ENCODE measurements at regions not wholly inside any gene's neighbourhood (a gene's known extent, or its start where the extent isn't known, plus 50 kb on each side); places are given as distances from the start of the nearest gene placed in this dataset.
A peak's percentile ranks its signal among the peaks of the same experiment; 100 is the strongest.

GRCh38 chr14:101173698-101174521, 270.4 kb upstream of the RTL1 start:
- ATAC-seq = no peak
- Mint-ChIP-seq H3K36me3 (no peaks in the 10 kb centered on the region), H3K9me3 (peaks cover 0 to 5% of the 10 kb centered on the region in 2 donors), H3K27ac (no peak overlapping the region)
- peak in 1 of 2 donors; percentile 40 for DNase-seq (ENCODE audit: low spot score in 2 of 2)

GRCh38 chr14:101174522-101174838, 271.0 kb upstream of the RTL1 start:
- ATAC-seq (no peak), DNase-seq (ENCODE audit: low spot score in 2 of 2) (no peak)
- no peak overlapping the region for H3K27ac Mint-ChIP-seq
- H3K36me3 Mint-ChIP-seq = no peaks in the 10 kb centered on the region
- H3K9me3 Mint-ChIP-seq = peaks cover 0 to 5% of the 10 kb centered on the region in 2 donors

- ATAC-seq (no peak), DNase-seq (ENCODE audit: low spot score in 2 of 2) (no peak)
- Mint-ChIP-seq H3K27ac (no peak overlapping the region), H3K9me3 (peaks cover 0 to 5% of the 10 kb centered on the region in 2 donors), H3K36me3 (no peaks in the 10 kb centered on the region)
These were observed 271.6 kb upstream of the RTL1 start for GRCh38 chr14:101174980-101175606.

- ATAC-seq = no peak
- H3K36me3 Mint-ChIP-seq = no peaks in the 10 kb centered on the region
- H3K27ac Mint-ChIP-seq = no peak overlapping the region
- DNase-seq (ENCODE audit: low spot score in 2 of 2) = peak in 1 of 2 donors; percentile 39
- peaks cover 0 to 5% of the 10 kb centered on the region in 2 donors for H3K9me3 Mint-ChIP-seq
These were observed 272.4 kb upstream of the RTL1 start for GRCh38 chr14:101175731-101176534.

GRCh38 chr14:101176535-101177205, 273.1 kb upstream of the RTL1 start:
- DNase-seq (ENCODE audit: low spot score in 2 of 2) (peak in 1 of 2 donors; percentile 33), ATAC-seq (no peak)
- H3K27ac Mint-ChIP-seq = no peak overlapping the region
- no peaks in the 10 kb centered on the region for H3K9me3 Mint-ChIP-seq
- no peaks in the 10 kb centered on the region for H3K36me3 Mint-ChIP-seq

- DNase-seq (ENCODE audit: low spot score in 2 of 2) (no peak), ATAC-seq (no peak)
- Mint-ChIP-seq H3K27ac (no peak overlapping the region), H3K9me3 (no peaks in the 10 kb centered on the region), H3K36me3 (no peaks in the 10 kb centered on the region)
These were observed 273.9 kb upstream of the RTL1 start for GRCh38 chr14:101177301-101177971.

GRCh38 chr14:101178184-101179072, 274.9 kb upstream of the RTL1 start:
- Mint-ChIP-seq H3K9me3 (no peaks in the 10 kb centered on the region), H3K36me3 (no peaks in the 10 kb centered on the region), H3K27ac (no peak overlapping the region)
- no peak for ATAC-seq
- no peak for DNase-seq (ENCODE audit: low spot score in 2 of 2)

- Mint-ChIP-seq H3K9me3 (no peaks in the 10 kb centered on the region), H3K36me3 (no peaks in the 10 kb centered on the region), H3K27ac (no peak overlapping the region)
- DNase-seq (ENCODE audit: low spot score in 2 of 2) = peak in 1 of 2 donors; percentile 38
- no peak for ATAC-seq
These were observed 276.2 kb upstream of the RTL1 start for GRCh38 chr14:101179691-101180211.

GRCh38 chr14:101181446-101182313, 278.2 kb upstream of the RTL1 start:
- no peaks in the 10 kb centered on the region for H3K9me3 Mint-ChIP-seq
- ATAC-seq (no peak), DNase-seq (ENCODE audit: low spot score in 2 of 2) (no peak)
- H3K27ac Mint-ChIP-seq = no peak overlapping the region
- H3K36me3 Mint-ChIP-seq = no peaks in the 10 kb centered on the region

GRCh38 chr14:101182476-101182875, 279.0 kb upstream of the RTL1 start:
- no peak for ATAC-seq
- Mint-ChIP-seq H3K9me3 (no peaks in the 10 kb centered on the region), H3K36me3 (no peaks in the 10 kb centered on the region), H3K27ac (no peak overlapping the region)
- DNase-seq (ENCODE audit: low spot score in 2 of 2) = no peak

- DNase-seq (ENCODE audit: low spot score in 2 of 2) (peak in 1 of 2 donors; percentile 47), ATAC-seq (no peak)
- Mint-ChIP-seq H3K36me3 (no peaks in the 10 kb centered on the region), H3K27ac (no peak overlapping the region), H3K9me3 (no peaks in the 10 kb centered on the region)
These were observed 280.0 kb upstream of the RTL1 start for GRCh38 chr14:101183376-101184103.

- Mint-ChIP-seq H3K27ac (no peak overlapping the region), H3K9me3 (no peaks in the 10 kb centered on the region), H3K36me3 (no peaks in the 10 kb centered on the region)
- ATAC-seq (no peak), DNase-seq (ENCODE audit: low spot score in 2 of 2) (peak in 1 of 2 donors; percentile 34)
These were observed 280.6 kb upstream of the RTL1 start for GRCh38 chr14:101184104-101184455.

- no peaks in the 10 kb centered on the region for H3K36me3 Mint-ChIP-seq
- H3K9me3 Mint-ChIP-seq = no peaks in the 10 kb centered on the region
- no peak for ATAC-seq
- H3K27ac Mint-ChIP-seq = no peak overlapping the region
- DNase-seq (ENCODE audit: low spot score in 2 of 2) = no peak
These were observed 281.1 kb upstream of the RTL1 start for GRCh38 chr14:101184572-101184971.

All from activated naive CD4-positive, alpha-beta T cell treated with anti-CD3 and anti-CD28 coated beads, Interleukin-2, amount 50 U/mL, for 72 hours (primary cell).